Neutrophil (primary cell): ENCODE measurements at regions not wholly inside any gene's neighbourhood (a gene's known extent, or its start where the extent isn't known, plus 50 kb on each side); places are given as distances from the start of the nearest gene placed in this dataset.

Source experiments
- H3K27ac ChIP-seq: fragments of 200-600 bp; sonication (generic); 2 replicates; pipeline ENCODE4 v1.5.1; 2016; ENCODE audit warnings: mild to moderate bottlenecking, moderate library complexity
- H3K27me3 ChIP-seq: fragments of 200-600 bp; sonication (generic); 2 replicates; pipeline ENCODE4 v1.6.0; 2016; ENCODE audit warnings: mild to moderate bottlenecking
- H3K36me3 ChIP-seq: fragments of 200-600 bp; sonication (generic); 2 replicates; pipeline ENCODE4 v1.5.1; 2017
- H3K4me1 ChIP-seq, 2 experiments: fragments of 200-600 bp in 1 of 2; sonication (generic) in 1 of 2; 1 replicate in 1 of 2; 2 replicates in 1 of 2; pipeline versions ENCODE4 v1.5.1 to v1.6.1; 2013 to 2016; ENCODE audit warnings: low read depth in 1 of 2, low read length in 1 of 2, mild to moderate bottlenecking in 1 of 2, moderate library complexity in 1 of 2; ENCODE audit not compliant: control insufficient read depth in 1 of 2, insufficient read depth in 1 of 2
- H3K4me3 ChIP-seq, 2 experiments: fragments of 200-600 bp in 1 of 2; sonication (generic) in 1 of 2; 1 replicate in 1 of 2; 2 replicates in 1 of 2; pipeline ENCODE4 v1.5.1; 2013 to 2016; ENCODE audit warnings: low read depth in 1 of 2, low read length in 1 of 2, mild to moderate bottlenecking in 1 of 2, moderate library complexity in 1 of 2
- H3K9me3 ChIP-seq: fragments of 200-600 bp; sonication (generic); 2 replicates; pipeline ENCODE4 v1.5.1; 2016
- CTCF ChIP-seq: fragments of 200-600 bp; sonication (generic); IDR thresholded peaks from 2 replicates; pipeline ENCODE4 v1.5.1; 2016; ENCODE audit warnings: antibody characterized with exemption

DNA sequence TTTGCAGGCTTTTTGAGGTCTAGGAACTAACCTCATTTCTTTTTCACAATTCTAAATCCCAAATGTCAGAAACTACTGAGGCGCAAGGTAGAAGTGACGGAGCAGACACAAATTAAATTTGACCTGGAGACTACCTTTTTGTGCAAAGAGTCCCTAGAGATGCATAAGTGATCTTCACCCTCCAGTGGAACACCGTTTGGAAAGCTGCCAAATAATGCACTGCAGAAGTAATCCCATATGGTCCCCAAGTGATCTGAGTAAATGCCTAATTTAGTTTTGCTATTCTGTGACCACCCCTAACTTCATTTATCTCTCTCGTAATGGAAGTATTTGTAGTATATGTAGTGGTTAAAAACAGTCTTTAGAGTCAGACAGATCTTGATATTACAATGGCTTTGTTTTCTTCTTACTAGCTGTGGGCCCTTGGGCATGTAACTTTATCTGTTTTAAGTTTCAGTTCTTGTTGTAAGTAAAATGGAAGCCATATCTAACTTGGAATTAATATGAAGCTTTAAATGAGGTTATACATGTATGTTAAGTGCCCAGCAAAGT lies 70.4 kb upstream of the IPO9 start:
- TF ChIP-seq CTCF = no peak
- H3K27me3 ChIP-seq = no peaks in the 10 kb centered on the region
- H3K4me1 ChIP-seq = no peaks in the 10 kb centered on the region
- no peaks in the 10 kb centered on the region for H3K36me3 ChIP-seq
- H3K9me3 ChIP-seq = no peaks in the 10 kb centered on the region
- H3K4me3 ChIP-seq = no peak overlapping the region
- no peak overlapping the region for H3K27ac ChIP-seq

DNA sequence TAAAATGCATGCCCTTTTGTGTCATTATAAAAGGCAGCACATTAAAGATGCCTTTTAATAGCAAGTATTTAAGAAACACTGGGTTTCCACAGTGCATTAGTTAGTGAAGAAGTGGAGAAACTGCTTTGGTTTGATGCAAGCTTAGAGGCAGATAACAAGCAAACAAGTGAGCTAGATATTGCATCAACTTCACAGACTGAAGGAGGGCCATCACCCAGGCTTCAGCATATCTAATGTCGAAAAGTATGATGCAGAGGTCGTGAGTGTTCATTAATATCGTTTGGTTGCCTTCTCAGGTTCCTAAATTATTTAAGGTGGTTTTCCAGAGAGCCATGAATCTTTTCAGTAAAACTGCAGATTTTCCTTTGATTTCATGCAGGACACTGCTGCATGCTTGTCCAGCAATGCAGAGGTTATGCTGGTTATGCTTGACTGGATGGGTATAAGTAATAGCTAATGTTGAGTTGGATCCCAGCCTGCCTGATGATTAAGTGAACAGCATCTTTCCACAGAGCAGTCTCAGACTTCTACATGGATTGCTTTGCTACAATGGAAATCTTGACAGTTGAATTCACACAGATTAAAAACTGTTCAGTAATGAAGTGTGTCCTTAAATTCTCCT lies 69.7 kb upstream of the IPO9 start:
- Histone ChIP-seq H3K4me1 (no peaks in the 10 kb centered on the region), H3K4me3 (no peak overlapping the region), H3K36me3 (no peaks in the 10 kb centered on the region), H3K27me3 (no peaks in the 10 kb centered on the region), H3K27ac (no peak overlapping the region), H3K9me3 (no peaks in the 10 kb centered on the region)
- TF ChIP-seq CTCF = no peak

DNA sequence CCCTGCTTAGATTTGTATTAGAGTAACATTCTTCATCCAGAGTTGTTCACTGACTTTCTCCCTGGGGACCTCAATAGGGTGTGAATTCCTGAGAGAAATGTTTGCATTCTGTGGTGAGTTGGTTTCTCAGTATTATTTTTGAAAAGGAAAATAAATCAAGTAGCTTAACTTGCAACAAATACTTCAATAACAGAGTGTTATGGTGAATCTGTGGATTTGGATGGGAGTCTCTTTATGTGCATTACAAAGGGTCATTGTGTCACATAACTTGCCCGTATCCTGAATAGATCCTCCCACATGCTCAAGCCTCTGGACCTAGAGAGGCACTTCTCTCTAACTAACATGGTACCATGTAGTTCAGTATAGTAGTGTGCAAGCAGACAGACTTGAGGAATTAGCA lies 68.4 kb upstream of the IPO9 start:
- Histone ChIP-seq H3K27ac (no peak overlapping the region), H3K4me1 (no peaks in the 10 kb centered on the region), H3K36me3 (no peaks in the 10 kb centered on the region), H3K9me3 (no peaks in the 10 kb centered on the region), H3K4me3 (no peak overlapping the region), H3K27me3 (no peaks in the 10 kb centered on the region)
- no peak for TF ChIP-seq CTCF

- Histone ChIP-seq H3K4me1 (no peaks in the 10 kb centered on the region), H3K4me3 (no peak overlapping the region), H3K27ac (no peak overlapping the region), H3K36me3 (no peaks in the 10 kb centered on the region), H3K27me3 (no peaks in the 10 kb centered on the region), H3K9me3 (no peaks in the 10 kb centered on the region)
- no peak for TF ChIP-seq CTCF
Measured at GRCh38 chr1:201761178-201761577, 67.8 kb upstream of the IPO9 start.

DNA sequence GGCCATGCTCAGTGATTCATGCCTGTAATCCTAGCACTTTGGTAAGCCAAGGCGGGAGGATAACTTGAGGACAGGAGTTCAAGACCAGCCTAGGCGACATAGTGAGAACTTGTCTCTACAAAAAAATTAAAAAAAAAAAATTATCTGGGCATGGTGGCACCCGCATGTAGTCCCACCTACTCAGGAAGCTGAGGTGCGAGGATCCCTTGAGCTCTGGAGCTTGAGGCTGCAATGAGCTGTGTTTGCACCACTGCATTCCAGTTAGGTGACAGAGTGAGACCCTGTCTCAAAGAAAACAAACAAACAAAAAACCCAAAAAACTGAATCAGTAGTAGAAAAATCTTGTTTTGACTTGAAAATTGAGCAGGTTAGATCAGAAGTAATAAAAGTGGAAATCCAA lies 67.1 kb upstream of the IPO9 start:
- TF ChIP-seq CTCF = no peak
- no peaks in the 10 kb centered on the region for H3K4me1 ChIP-seq
- H3K27me3 ChIP-seq = no peaks in the 10 kb centered on the region
- no peaks in the 10 kb centered on the region for H3K9me3 ChIP-seq
- H3K27ac ChIP-seq = no peak overlapping the region
- no peaks in the 10 kb centered on the region for H3K36me3 ChIP-seq
- no peak overlapping the region for H3K4me3 ChIP-seq
